ENCODE measurements at regions not wholly inside any gene's neighbourhood (a gene's known extent, or its start where the extent isn't known, plus 50 kb on each side); places are given as distances from the start of the nearest gene placed in this dataset.

DNA sequence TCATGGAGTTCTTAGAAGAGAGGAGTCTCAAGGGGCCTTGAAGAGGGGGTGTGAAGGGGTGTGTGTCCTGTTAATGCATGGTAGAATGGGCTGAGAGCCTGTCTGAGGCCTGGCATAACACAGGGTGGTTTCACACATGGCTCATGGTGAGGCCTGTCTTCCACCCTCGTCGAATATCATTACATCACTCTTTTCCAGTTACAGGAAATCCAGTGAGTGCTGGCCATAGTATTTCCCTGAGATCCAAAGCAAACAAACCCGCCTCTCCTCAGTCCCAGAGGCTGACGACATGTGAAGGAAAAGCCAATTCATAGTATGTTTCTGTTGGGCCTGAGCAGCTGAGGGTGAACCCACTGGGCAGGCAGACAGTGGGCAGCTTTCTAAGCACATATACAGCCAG, 159.4 kb upstream of the NR3C1 start:
- DNase-seq: no peak

DNA sequence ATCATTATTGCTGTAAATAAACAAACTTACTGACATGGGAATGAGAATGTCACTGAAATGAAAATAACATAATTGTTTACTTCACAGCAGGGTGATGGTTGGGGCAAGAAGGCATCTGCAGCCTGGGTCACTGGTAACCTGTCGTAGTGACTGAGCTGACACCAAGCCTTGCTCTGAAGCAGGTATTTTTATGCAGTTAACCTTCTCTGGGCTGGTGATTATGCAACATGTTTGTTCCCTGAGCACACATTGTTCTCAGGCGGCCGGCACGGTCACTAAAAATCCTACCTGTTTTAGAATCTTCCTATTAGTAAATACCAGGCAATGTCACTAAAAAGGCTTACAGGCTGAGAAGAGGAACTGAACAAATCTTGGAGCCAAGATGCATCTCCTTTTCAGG, 157.7 kb upstream of the NR3C1 start:
- no peak for DNase-seq

DNA sequence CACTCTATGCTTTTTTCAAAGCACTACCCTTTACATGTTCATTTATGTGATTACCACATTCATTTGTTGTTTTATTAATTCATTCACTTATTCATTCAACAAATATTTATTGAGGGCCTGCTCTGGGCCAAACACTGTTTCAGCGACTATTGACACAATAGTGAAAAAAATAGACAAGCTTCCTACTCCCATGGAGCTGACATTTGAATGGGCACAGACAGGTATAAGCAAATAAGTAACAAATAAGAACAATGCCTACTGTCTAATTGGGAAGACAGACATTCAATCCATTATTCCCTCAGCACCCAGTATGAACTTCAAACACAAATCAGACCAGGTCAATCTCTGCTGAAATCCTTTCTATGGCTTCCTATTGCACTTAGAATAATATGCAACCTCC, 156.9 kb upstream of the NR3C1 start:
- DNase-seq: no peak

DNA sequence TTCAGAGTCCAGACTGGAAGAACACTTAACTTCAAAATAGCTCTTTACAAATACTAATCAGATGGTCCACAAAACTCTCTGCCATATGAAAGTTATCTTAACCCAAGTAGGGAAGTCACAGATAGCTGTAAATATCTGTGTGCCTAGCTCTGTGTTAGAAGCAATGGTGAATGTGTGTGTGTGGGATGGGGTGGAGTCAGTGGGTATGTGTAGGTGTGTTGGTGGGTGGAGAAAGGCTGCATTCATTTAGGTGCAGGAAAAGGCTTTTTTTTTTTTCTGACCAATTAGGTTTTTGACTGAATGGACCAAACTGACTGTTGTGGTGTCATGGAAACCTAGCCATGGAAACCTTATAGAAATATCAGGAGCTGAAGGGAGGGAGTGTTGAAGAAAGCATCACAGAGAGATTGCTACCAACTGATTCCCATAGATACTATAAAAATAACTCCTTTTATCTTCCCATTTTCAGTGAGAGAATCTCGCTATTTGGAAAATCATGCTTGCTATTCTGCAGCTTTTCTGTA, 156.2 kb upstream of the NR3C1 start:
- DNase-seq: no peak

DNA sequence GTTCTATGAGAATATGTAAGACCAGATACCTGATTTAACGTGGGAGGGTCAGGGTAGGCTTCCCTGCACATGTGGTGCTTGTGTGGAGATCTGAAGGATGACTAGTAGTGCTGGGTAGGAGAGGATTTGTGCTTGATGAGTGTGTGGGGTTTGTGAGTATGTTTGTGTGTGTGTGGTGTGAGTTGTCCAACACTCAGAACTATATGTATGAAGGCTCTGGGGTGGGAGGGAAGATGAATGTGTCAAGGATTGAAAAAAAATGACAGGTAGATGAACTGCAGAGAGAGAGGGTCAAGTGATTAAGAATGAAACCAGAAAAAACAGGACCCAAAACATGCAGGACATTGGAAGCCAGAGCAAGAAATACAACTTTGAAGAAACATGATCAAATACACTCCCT, 154.6 kb upstream of the NR3C1 start:
- DNase-seq: no peak

DNA sequence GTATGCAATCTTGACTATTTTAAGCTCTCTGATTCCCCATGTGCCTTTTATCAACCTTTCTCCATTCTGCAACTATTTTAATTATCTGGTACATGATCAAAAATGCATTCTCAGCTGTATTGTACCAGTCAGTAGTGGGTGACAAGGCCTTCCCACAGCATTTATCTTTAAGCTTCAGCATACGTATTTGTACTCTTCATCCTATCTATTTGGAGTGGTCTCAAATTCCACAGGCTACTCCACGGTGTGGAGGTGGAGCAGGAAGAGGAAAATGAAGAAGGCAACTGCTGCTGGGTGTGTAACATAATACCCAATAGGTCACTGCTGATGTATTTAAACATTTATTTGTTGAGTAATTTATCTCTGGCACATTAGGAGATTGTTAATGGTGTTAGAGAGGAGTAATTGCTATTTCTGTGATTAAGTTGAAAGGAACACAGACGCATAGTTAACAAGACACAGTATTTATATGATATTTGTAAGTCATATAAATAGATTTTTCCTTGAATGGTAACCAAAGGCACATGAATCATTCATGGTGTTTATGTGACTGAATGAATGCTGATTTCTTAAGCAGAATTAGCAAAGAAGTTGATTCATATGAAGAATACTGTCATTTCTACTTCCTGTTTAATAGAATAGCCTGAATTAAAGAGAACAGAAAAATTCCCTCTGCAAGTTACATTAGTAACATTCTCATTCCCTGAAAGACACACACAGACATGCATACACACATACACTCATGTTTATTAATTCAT, 153.8 kb upstream of the NR3C1 start:
- no peak for DNase-seq

DNA sequence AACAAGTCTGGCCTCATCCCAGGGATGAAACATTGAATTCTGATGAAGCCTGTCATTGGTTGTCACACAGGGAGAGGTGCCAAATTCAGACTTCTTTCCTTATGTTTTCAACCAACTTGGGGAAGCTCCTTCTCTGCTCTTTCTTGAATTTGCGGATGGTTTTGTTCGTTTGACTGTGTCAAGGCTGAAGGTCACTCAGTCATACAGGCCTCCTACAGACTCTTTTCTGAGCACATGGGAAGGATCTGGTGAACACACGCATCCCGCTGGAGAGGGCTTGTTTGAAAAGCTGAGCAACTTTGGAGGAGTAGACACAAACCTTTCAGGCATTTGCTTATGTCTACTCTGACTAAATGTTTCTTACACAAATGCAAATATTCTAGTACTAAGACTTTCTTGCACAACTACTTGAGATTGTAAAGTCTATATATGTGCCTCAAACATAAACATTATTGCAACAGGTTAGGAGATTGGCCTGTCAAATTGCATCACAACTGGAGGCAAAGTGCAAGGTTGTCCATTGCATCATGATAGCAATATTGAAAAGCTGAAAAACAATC, 151.5 kb upstream of the NR3C1 start:
- no peak for DNase-seq

DNA sequence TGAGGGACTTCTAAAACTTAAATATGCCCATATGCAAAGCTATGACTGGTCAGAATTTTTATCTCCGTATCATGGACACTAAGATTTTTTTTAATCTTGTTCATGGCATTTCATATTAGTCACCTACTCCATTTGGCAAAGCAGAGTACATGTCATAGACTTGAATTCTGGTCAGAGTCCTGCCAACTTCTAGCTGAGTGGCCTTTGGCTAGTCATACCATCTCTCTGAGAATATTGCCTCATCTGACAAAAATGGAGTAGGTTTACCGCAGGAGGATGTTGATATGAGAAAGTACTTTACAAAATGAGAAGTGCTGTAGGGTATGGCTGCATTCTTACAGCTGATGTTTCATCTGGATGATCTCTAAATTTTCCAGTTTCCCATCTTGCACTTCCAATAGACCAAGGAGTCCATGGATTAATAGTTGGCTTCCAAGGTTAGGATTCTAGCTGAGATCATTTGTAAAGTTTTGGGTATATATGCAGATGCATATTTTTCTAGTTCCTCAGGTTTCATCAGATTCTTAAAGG, 150.8 kb upstream of the NR3C1 start:
- DNase-seq: no peak

DNA sequence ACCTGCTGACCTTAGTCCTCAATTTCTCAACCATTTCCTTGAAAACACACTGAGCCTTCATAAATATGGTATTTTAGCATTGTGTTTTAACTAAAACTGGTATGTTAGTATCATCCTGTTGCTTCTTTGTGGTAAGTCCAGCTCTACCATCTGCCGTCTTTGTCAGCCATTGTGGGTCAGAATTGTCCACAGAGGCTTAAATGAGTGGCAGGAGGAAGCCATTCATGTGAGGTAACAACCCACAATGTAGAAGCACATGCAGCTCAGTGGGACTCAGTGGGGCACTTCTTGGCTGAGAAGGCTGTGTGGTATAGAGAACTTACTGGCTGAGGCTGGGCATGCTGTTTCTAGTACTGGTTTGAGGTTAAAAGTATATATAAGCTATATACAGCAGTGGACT, 149.2 kb upstream of the NR3C1 start:
- DNase-seq: no peak

DNA sequence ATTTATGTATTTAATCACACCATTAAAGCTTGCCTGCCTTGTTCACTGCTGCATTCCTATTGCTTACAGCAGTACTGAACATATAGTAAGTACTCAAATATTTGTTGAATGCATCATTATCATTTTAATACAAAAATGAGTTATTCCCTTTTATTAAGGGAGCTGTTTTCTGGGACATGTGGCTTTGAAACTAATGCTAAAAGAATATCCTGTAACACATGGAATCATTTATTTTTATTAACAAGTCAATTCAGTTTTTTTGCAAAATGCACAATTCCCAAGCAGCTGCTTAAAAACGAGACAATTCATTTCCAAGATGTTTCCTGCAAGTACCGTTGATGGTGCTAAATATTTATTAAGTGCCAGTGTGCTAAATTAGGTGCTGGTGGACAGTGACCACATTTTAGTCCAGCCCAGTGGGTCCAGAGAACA, 148.3 kb upstream of the NR3C1 start:
- no peak for DNase-seq

DNA sequence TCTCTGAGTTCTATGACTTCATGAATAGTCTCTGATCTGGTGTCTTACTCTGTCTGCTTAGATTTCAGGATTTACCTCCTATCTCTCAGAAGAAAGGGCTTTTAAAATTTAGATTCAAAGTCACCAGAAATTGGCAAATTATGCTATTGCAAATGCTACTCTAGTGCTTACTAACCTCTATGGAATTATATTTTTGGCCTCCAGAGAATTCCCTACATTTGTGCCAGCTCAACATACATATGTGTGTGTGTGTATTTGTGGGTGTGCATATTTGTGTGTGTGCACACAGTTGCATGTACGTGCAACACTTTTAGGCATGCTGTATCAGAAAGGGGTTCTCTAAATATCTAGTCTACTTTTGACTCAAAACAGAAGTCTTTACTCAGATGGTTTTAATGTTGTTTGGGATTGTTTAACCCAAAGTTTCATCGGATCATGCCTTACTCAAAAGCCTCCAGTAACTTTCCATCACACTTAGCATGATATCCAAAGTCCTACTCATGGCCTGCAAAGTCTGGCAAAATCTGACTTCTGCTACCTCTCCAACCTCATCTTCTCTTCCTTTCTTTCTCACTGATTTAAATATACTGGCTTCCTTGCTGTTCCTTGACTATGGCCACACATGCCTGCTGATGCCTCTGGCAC, 147.6 kb upstream of the NR3C1 start:
- no peak for DNase-seq

DNA sequence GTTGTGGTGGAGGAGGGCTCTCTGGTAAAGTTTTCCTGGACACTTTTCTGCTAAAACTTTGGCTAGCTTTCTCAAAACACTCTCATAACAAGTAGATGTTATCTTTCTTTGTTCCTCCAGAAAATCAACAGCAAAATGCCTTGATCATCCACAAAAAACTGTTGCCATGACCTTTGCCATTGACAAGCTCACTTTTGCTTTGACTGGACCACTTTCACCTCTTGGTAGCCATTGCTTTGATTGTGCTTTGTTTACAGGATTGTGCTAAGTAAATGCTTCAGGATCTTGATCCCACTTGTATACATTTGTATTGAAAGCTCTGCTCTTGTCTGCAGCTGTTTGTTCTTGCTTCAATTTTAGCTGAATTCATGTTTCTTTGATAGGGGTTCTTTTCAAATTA, 143.9 kb upstream of the NR3C1 start:
- no peak for DNase-seq

DNA sequence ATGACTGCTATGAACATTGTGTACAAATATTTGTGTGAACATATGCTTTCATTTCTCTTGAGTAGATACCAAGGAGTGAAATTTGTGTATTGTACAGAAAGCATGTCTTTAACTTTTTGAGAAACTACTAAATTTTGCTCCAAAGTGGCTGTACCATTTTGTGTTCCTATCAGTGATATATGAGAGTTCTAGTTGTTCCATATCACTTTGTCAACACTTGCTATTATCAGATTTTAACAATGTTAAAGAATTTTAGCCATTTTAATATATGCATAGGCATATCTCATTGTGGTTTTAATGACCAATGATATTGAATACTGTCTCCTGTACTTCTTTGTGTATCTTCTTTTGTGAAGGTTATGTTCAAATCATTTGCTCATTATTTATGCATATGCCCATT, 142.9 kb upstream of the NR3C1 start:
- DNase-seq: no peak

DNA sequence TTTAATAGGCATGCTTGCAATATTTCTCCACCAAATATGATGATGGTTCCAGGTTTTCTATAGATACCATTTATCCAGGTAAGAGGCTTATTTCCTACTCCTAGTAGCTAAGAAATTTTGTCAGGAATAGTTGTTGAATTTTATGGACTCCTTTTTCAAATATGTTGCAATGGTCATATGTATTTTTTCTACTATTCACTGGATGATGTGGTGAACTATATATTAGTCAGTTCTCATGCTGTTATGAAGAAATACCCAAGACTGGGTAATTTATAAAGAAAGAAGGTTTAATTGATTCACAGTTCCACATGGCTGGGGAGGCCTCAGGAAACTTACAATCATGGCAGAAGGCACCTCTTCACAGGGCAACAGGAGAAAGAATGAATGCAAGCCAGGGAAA, 141.1 kb upstream of the NR3C1 start:
- no peak for DNase-seq

DNA sequence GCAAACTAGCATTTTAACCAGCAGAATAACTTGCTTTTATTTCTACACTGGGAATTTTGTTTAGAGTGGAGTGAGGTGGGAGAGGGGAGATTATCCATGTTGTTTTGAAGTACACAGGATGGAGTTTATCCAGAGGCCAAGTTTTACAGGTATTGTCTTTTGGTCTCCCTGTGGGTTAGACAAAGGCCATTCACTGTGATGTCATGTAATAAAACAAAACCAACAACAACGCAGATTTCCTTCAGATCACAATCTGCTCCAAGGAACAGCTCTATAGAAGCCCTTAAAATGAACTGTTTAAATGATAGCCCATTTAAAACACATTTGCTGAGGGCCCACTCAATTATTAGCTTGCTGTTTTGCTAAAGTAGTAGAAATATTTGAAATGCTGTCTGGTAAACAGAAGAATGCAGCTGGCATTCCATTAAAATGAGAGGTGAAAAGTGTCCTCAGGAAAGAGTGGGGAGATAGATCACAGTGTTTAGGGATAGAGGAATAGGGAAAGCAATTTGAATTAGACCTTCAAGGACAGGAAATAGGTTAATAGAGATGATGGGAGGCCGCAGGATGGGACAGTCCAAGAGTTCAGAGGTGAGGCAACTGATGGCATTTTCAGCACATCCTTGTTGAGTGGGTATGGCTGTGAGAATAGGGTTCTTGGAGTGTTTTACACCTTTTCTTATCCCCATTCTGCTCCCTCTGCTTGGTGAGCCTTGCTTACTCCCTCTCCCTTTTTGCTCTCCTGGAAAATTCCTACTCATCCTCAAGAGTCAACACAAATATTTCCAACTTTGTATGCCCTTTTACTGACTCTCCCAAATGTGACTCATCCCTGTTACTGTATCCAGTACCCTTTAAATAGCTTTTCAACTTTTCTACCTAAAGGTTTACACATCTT, 140.1 kb upstream of the NR3C1 start:
- no peak for DNase-seq

DNA sequence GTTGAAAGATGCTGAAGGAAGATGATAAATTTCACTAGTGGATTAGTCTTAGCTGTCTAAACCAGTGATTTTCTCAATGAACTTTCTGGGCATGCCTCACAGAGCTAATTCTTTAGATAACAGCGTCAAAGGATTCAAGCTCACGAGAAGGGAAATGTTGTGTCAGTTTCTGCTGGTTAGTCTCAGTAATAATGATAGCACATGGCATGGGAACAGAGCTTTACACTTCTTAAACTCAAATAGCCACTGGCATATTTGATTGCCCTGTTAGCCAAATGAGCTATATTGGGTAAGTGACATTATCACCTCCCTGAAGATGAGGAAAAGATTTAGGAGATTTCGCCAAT, 139.3 kb upstream of the NR3C1 start:
- no peak for DNase-seq

DNA sequence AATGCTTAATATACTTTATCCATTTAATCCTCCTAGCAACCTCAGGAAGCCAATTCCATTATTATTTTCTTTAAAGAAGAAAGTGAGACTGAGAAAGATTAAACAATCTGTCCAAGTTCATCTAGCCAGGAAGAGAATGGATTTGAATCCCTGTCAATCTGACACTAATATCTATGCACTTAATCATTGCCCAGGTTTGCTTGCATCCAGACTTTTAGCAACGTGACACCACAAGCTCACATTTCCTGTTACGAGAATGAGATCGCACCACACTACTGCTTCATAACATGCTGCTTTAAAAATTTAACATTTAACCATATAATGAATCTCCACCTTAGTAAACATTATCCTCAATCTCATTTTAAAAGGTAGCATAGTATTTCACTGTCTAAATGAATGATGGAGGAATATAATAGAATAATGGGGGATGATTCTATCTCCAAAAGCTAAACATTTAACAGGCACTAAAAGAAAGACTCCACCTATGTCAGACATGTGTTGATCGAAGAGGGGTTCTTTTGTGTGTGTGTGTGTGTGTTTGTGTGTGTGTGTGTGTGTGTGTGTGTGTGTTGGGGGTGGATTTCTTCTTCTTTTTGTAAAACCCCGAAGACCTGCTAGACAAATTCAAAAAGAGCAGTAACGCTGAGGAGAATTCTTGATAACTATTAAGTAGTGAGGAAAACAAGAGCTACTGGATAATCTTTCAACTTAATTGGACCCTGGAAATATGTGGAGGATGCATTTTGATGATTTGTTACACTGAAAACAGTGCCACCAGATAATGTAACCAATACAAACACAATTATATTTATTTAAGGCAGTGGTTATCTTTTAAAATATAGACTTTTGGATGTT, 138.7 kb upstream of the NR3C1 start:
- no peak for DNase-seq

DNA sequence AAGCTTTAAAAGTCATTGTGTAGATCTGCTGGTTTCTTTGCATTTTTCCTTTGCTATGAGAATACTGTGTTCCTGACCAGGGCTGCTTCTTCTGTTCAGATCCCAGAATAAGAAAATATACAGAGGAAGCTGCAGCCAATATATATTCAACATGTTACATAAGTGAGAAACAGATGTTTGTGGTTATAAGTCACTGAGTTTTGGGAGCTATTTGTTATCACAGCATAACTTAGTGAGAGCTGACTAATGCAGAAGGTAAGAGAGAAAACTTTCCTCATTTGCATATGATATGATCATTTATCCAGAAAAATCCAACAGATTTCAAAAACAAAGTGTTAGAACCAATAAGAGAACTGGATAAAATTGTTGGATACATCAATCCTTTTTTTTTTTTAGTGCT, 136.3 kb upstream of the NR3C1 start:
- no peak for DNase-seq

DNA sequence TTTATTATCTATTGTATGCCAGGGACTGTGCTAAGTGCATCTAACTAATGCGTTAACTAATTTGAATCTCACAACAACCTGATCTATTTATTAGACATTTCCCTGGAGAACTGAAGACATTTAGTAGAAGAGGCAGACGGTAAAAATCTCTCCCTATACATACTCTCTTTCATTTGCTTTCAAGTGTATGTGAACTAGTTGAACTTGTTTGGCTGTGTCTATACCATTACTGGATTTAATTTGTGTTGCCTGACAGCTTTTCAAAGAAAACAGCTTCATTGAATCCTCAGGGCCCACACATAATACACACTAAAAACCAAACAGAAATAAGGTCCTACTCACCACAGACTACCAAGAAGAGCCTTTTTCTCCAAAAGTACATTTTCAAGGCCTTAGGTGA, 133.6 kb upstream of the NR3C1 start:
- DNase-seq: no peak

DNA sequence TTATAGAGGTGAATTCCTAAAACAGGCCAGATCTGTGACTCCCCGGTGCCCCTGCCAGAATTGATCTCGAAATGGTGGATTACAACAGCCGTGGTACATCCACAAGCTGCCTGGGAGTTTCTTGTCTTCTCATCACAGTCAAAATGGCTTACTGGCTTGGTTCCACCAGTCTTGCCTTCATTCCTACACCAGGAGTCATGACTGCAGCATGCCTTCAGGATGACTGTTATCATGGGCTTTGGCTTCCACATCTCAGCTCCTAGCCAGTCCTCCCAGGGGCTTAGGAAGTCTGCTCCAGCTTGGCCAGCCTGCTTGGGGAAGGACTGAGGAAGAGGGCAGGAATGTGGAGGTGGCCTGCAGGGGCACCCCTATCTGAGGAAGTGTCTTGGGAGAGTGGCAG, 132.9 kb upstream of the NR3C1 start:
- no peak for DNase-seq

DNA sequence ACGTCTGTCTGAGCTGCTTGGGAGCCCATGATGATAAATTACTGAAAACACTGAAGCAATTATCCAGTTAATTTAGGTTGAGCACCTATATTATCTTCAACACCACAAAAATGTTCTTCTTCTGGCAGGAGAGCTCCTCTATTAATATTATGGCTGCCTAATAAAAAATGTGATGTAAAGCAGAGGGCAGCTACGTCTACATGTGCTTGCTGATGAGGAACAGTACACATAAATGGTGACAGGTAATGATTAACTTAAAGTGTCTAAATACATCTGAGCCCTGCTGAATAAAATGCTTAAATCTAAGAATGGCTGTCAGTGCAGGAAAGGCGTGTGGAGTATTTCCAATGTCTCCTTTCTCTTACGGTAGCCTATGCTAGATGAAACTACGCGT, 131.3 kb upstream of the NR3C1 start:
- no peak for DNase-seq

Measured in nucleus accumbens (tissue), 56 donors.